GM12878 (cell line): ENCODE measurements at regions not wholly inside any gene's neighbourhood (a gene's known extent, or its start where the extent isn't known, plus 50 kb on each side); places are given as distances from the start of the nearest gene placed in this dataset.

Experiments
- BCLAF1 ChIP-seq: fragments of 450-650 bp; IDR thresholded peaks from 2 replicates; pipeline ENCODE4 v1.6.1; 2017; ENCODE audit warnings: antibody characterized with exemption, mild to moderate bottlenecking, moderate library complexity
- CTCF ChIP-seq, 3 experiments: IDR thresholded peaks in 2 of 3; conservative IDR thresholded peaks in 1 of 3; 2 replicates each; pipeline ENCODE4 v1.5.1; 2011; ENCODE audit warnings: low read depth in 3 of 3, low read length in 3 of 3, mild to moderate bottlenecking in 3 of 3, control low read depth in 2 of 3, moderate library complexity in 2 of 3, inconsistent platforms in 1 of 3, mixed read lengths in 1 of 3; ENCODE audit not compliant: control insufficient read depth in 2 of 3, insufficient read depth in 1 of 3; ENCODE audit errors: extremely low read depth in 1 of 3
- FOXM1 ChIP-seq: IDR thresholded peaks from 2 replicates; pipeline ENCODE4 v1.6.1; 2012; ENCODE audit warnings: low read depth, mild to moderate bottlenecking, inconsistent platforms, low read length, moderate library complexity
- LARP7 ChIP-seq: fragments of 450-650 bp; IDR thresholded peaks from 2 replicates; pipeline ENCODE4 v1.6.1; 2017; ENCODE audit warnings: mild to moderate bottlenecking
- POLR2A ChIP-seq: IDR thresholded peaks from 2 replicates; pipeline ENCODE4 v1.6.1; 2011; ENCODE audit warnings: low read depth, mild to moderate bottlenecking, low read length
- POLR2AphosphoS2 ChIP-seq: IDR thresholded peaks from 2 replicates; pipeline ENCODE4 v1.6.1; 2011; ENCODE audit warnings: low read depth, mild to moderate bottlenecking, low read length, improper control_type of control experiment, moderate library complexity
- POLR2AphosphoS5 ChIP-seq: IDR thresholded peaks from 2 replicates; pipeline ENCODE4 v1.6.1; 2011; ENCODE audit warnings: mild to moderate bottlenecking, low read length, inconsistent platforms
- ZNF687 ChIP-seq: fragments of 450-650 bp; IDR thresholded peaks from 2 replicates; pipeline ENCODE4 v1.6.1; 2017; ENCODE audit warnings: mild to moderate bottlenecking, moderate library complexity

- TF ChIP-seq ZNF687 (peak; percentile 10; the same call in 1 of the 2 replicates), LARP7 (peak; percentile 30; the same call in 1 of the 2 replicates), BCLAF1 (no peak), CTCF (IDR thresholded peaks at IDR 0.05 in 2 of 3, conservative IDR thresholded peaks at IDR 0.05 in 1 of 3; ENCODE audit: control insufficient read depth in 2 of 3, extremely low read depth in 1 of 3, insufficient read depth in 1 of 3, low read depth in 3 of 3, low read length in 3 of 3) (0 out of 6 replicates have a peak, but pooled peaks of 1 of the 3 experiments have one; percentile 12), FOXM1 (no peak), POLR2A (peak; percentile 2), POLR2AphosphoS5 (peak; percentile 54), POLR2AphosphoS2 (0 out of 2 replicates have a peak, but pooled peaks have one; percentile 11)
- TF ChIP-seq, all 136 proteins: peak for 12
These were observed 115.9 kb upstream of the CIBAR2 start (continued) for GRCh38 chr16:85227946-85228862.
